SIG-M5 treated with dmso at 0.1 percent for 504 hours (cell line): ENCODE measurements at regions not wholly inside any gene's neighbourhood (a gene's known extent, or its start where the extent isn't known, plus 50 kb on each side); places are given as distances from the start of the nearest gene placed in this dataset.
"Not testable (repeated sequence)": the region's sequence is repeated elsewhere in the genome, so short reads cannot be mapped to it uniquely, and the experiment has no call there.

ENCODE experiments used
- DNase-seq: peaks from one replicate; lab custom pipeline; 2025; ENCODE audit not compliant: unreplicated experiment; lab: John Stamatoyannopoulos, UW

GRCh38 chr6:84897011-84897410, 132.6 kb upstream of the TBX18 start:
- no peak for DNase-seq

- DNase-seq, result no peak
Observed at GRCh38 chr6:84892671-84893070, 128.3 kb upstream of the TBX18 start.

GRCh38 chr6:84882768-84883766, 118.7 kb upstream of the TBX18 start:
- DNase-seq, result no peak

GRCh38 chr6:84879385-84879784, 115.0 kb upstream of the TBX18 start:
- DNase-seq, result not testable (repeated sequence)

GRCh38 chr6:84877515-84878210, 113.3 kb upstream of the TBX18 start:
- DNase-seq, result no peak

GRCh38 chr6:84876723-84877514, 112.5 kb upstream of the TBX18 start:
- DNase-seq, result no peak

- DNase-seq, result no peak
Observed at GRCh38 chr6:84872996-84873723, 108.8 kb upstream of the TBX18 start.

- no peak for DNase-seq
Observed at GRCh38 chr6:84871925-84872324, 107.5 kb upstream of the TBX18 start.

GRCh38 chr6:84870672-84871071, 106.3 kb upstream of the TBX18 start:
- DNase-seq, result no peak

GRCh38 chr6:84868149-84868548, 103.8 kb upstream of the TBX18 start:
- DNase-seq, result no peak

GRCh38 chr6:84867521-84867920, 103.1 kb upstream of the TBX18 start:
- DNase-seq, result no peak

- no peak for DNase-seq
Observed at GRCh38 chr6:84866715-84867114, 102.3 kb upstream of the TBX18 start.

GRCh38 chr6:84865372-84865771, 101.0 kb upstream of the TBX18 start:
- not testable (repeated sequence) for DNase-seq

GRCh38 chr6:84862843-84863242, 98.4 kb upstream of the TBX18 start:
- no peak for DNase-seq

- DNase-seq, result no peak
Observed at GRCh38 chr6:84860920-84861319, 96.5 kb upstream of the TBX18 start.

- no peak for DNase-seq
Observed at GRCh38 chr6:84860509-84860908, 96.1 kb upstream of the TBX18 start.

- DNase-seq, result no peak
Observed at GRCh38 chr6:84854811-84855400, 90.5 kb upstream of the TBX18 start.

GRCh38 chr6:84853901-84854300, 89.5 kb upstream of the TBX18 start:
- no peak for DNase-seq

GRCh38 chr6:84848960-84849359, 84.6 kb upstream of the TBX18 start:
- no peak for DNase-seq
